Stimulated activated CD8-positive, alpha-beta memory T cell treated with anti-CD3 and anti-CD28 coated beads, Interleukin-12 subunit alpha, Interleukin-12 subunit beta, amount 100 ng/mL, for 4 hours (primary cell): ENCODE measurements at regions not wholly inside any gene's neighbourhood (a gene's known extent, or its start where the extent isn't known, plus 50 kb on each side); places are given as distances from the start of the nearest gene placed in this dataset.
A peak's percentile ranks its signal among the peaks of the same experiment; 100 is the strongest.

Experiments used
- DNase-seq: peaks from one replicate; pipeline ENCODE4 v3.0.0-alpha.2; 2020; ENCODE audit warnings: low read depth

GRCh38 chr21:45592208-45592619 lies 50.0 kb upstream of the SLC19A1 start:
- peak; percentile 43 for DNase-seq

GRCh38 chr21:45592626-45593134 lies 50.4 kb upstream of the SLC19A1 start:
- DNase-seq, result no peak

DNA sequence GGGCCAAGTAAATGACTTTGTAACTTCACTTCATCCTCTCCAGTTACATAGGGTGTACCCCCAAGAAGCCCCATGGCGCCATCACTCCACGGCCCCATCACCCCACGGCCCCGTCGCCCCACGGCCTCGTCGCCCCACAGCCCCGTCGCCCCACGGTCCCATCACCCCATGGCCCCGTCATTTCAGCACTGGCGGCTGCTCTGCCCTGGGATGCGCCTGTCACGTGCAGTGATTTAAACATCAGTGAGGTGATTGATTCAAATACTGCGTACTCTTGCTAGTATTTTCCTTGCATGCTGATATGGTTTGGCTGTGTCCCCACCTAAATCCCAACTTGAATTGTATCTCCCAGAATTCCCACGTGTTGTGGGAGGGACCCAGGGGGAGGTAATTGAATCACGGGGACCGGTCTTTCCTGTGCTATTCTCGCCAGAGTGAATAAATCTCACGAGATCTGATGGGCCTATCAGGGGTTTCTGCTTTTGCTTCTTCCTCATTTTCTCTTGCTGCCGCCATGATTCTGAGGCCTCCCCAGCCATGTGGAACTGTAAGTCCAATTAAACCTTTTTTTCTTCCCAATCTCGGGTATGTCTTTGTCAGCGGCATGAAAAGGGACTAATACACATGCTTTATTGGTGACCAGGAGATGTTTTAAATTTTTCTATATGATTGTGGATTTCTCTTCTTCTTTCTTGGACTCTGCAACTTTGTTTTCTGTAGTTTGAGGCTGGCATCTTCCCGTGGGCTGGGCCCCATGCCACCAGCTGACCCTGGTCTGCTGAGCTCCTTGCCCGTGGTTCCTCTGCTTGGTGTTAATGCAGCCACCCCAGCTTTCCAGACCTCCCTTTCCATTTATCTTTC lies 50.1 kb upstream of the PCBP3 start:
- no peak for DNase-seq
